ENCODE measurements at regions not wholly inside any gene's neighbourhood (a gene's known extent, or its start where the extent isn't known, plus 50 kb on each side); places are given as distances from the start of the nearest gene placed in this dataset.
"Not testable (repeated sequence)": the region's sequence is repeated elsewhere in the genome, so short reads cannot be mapped to it uniquely, and the experiment has no call there.

GRCh38 chr13:65166675-65167074, 2063.5 kb downstream of the PCDH9 start:
- ATAC-seq (no peak), DNase-seq (no peak)
- no peaks in the 10 kb centered on the region for H3K36me3 Mint-ChIP-seq (ENCODE audit: low read depth)
- H3K27ac Mint-ChIP-seq, result no peak overlapping the region
- H3K9me3 ChIP-seq (ENCODE audit: control insufficient read depth, low read length, poor library complexity, severe bottlenecking), result no peaks in the 10 kb centered on the region
- H3K4me1 Mint-ChIP-seq, result no peaks in the 10 kb centered on the region
- no peaks in the 10 kb centered on the region for H3K27me3 Mint-ChIP-seq
- no peak overlapping the region for H3K4me3 Mint-ChIP-seq

GRCh38 chr13:65159803-65160202, 2070.3 kb downstream of the PCDH9 start:
- ATAC-seq (no peak), DNase-seq (no peak)
- Mint-ChIP-seq H3K27me3 (no peaks in the 10 kb centered on the region), H3K27ac (no peak overlapping the region), H3K36me3 (ENCODE audit: low read depth) (no peaks in the 10 kb centered on the region), H3K4me3 (no peak overlapping the region), H3K4me1 (no peaks in the 10 kb centered on the region)
- no peaks in the 10 kb centered on the region for H3K9me3 ChIP-seq (ENCODE audit: control insufficient read depth, low read length, poor library complexity, severe bottlenecking)

GRCh38 chr13:65155861-65156260, 2074.3 kb downstream of the PCDH9 start:
- DNase-seq (no peak), ATAC-seq (no peak)
- H3K36me3 Mint-ChIP-seq (ENCODE audit: low read depth), result no peaks in the 10 kb centered on the region
- no peaks in the 10 kb centered on the region for H3K9me3 ChIP-seq (ENCODE audit: control insufficient read depth, low read length, poor library complexity, severe bottlenecking)
- no peak overlapping the region for H3K27ac Mint-ChIP-seq
- H3K4me1 Mint-ChIP-seq, result no peaks in the 10 kb centered on the region
- H3K4me3 Mint-ChIP-seq, result no peak overlapping the region
- H3K27me3 Mint-ChIP-seq, result no peaks in the 10 kb centered on the region

GRCh38 chr13:65154661-65155447, 2075.3 kb downstream of the PCDH9 start:
- no peaks in the 10 kb centered on the region for H3K9me3 ChIP-seq (ENCODE audit: control insufficient read depth, low read length, poor library complexity, severe bottlenecking)
- no peak for ATAC-seq
- Mint-ChIP-seq H3K27ac (no peak overlapping the region), H3K4me1 (no peaks in the 10 kb centered on the region), H3K36me3 (ENCODE audit: low read depth) (no peaks in the 10 kb centered on the region), H3K27me3 (no peaks in the 10 kb centered on the region), H3K4me3 (no peak overlapping the region)
- DNase-seq, result no peak

GRCh38 chr13:65149687-65150086, 2080.4 kb downstream of the PCDH9 start:
- no peak overlapping the region for H3K4me3 Mint-ChIP-seq

GRCh38 chr13:65143920-65144319, 2086.2 kb downstream of the PCDH9 start:
- Mint-ChIP-seq H3K4me3 (no peak overlapping the region), H3K27me3 (no peaks in the 10 kb centered on the region), H3K36me3 (ENCODE audit: low read depth) (no peaks in the 10 kb centered on the region), H3K4me1 (no peaks in the 10 kb centered on the region), H3K27ac (no peak overlapping the region)
- no peak for ATAC-seq
- DNase-seq, result no peak
- H3K9me3 ChIP-seq (ENCODE audit: control insufficient read depth, low read length, poor library complexity, severe bottlenecking), result no peaks in the 10 kb centered on the region

More at GRCh38 chr13:65149687-65150086, 2080.4 kb downstream of the PCDH9 start:
- H3K27me3 Mint-ChIP-seq, result no peaks in the 10 kb centered on the region
- ATAC-seq (no peak), DNase-seq (peak in 1 of 3 donors; percentile 9)
- no peaks in the 10 kb centered on the region for H3K4me1 Mint-ChIP-seq
- H3K9me3 ChIP-seq (ENCODE audit: control insufficient read depth, low read length, poor library complexity, severe bottlenecking), result no peaks in the 10 kb centered on the region
- H3K27ac Mint-ChIP-seq, result no peak overlapping the region
- no peaks in the 10 kb centered on the region for H3K36me3 Mint-ChIP-seq (ENCODE audit: low read depth)

- no peaks in the 10 kb centered on the region for H3K4me1 Mint-ChIP-seq
- no peaks in the 10 kb centered on the region for H3K9me3 ChIP-seq (ENCODE audit: control insufficient read depth, low read length, poor library complexity, severe bottlenecking)
- ATAC-seq (no peak), DNase-seq (no peak)
- H3K27me3 Mint-ChIP-seq, result no peaks in the 10 kb centered on the region
- no peaks in the 10 kb centered on the region for H3K36me3 Mint-ChIP-seq (ENCODE audit: low read depth)
- no peak overlapping the region for H3K27ac Mint-ChIP-seq
- H3K4me3 Mint-ChIP-seq, result no peak overlapping the region
These were observed 2097.0 kb downstream of the PCDH9 start for GRCh38 chr13:65133094-65133493.

GRCh38 chr13:65125236-65125635, 2104.9 kb downstream of the PCDH9 start:
- H3K27me3 Mint-ChIP-seq, result no peaks in the 10 kb centered on the region
- H3K4me1 Mint-ChIP-seq, result no peaks in the 10 kb centered on the region
- no peak overlapping the region for H3K4me3 Mint-ChIP-seq
- H3K9me3 ChIP-seq (ENCODE audit: control insufficient read depth, low read length, poor library complexity, severe bottlenecking), result no peaks in the 10 kb centered on the region
- no peak overlapping the region for H3K27ac Mint-ChIP-seq
- ATAC-seq, result no peak
- no peaks in the 10 kb centered on the region for H3K36me3 Mint-ChIP-seq (ENCODE audit: low read depth)
- DNase-seq, result no peak

- ATAC-seq (no peak), DNase-seq (no peak)
- H3K9me3 ChIP-seq (ENCODE audit: control insufficient read depth, low read length, poor library complexity, severe bottlenecking), result no peaks in the 10 kb centered on the region
- Mint-ChIP-seq H3K27me3 (no peaks in the 10 kb centered on the region), H3K4me3 (no peak overlapping the region), H3K27ac (no peak overlapping the region), H3K36me3 (ENCODE audit: low read depth) (no peaks in the 10 kb centered on the region), H3K4me1 (no peaks in the 10 kb centered on the region)
These were observed 2117.6 kb downstream of the PCDH9 start for GRCh38 chr13:65112531-65112941.

GRCh38 chr13:65112123-65112522, 2118.0 kb downstream of the PCDH9 start:
- no peaks in the 10 kb centered on the region for H3K4me1 Mint-ChIP-seq
- H3K27me3 Mint-ChIP-seq, result no peaks in the 10 kb centered on the region
- ATAC-seq (no peak), DNase-seq (no peak)
- no peaks in the 10 kb centered on the region for H3K36me3 Mint-ChIP-seq (ENCODE audit: low read depth)
- no peak overlapping the region for H3K27ac Mint-ChIP-seq
- H3K9me3 ChIP-seq (ENCODE audit: control insufficient read depth, low read length, poor library complexity, severe bottlenecking), result no peaks in the 10 kb centered on the region
- H3K4me3 Mint-ChIP-seq, result no peak overlapping the region

GRCh38 chr13:65111223-65111622, 2118.9 kb downstream of the PCDH9 start:
- DNase-seq (no peak), ATAC-seq (no peak)
- no peaks in the 10 kb centered on the region for H3K27me3 Mint-ChIP-seq
- H3K9me3 ChIP-seq (ENCODE audit: control insufficient read depth, low read length, poor library complexity, severe bottlenecking), result no peaks in the 10 kb centered on the region
- H3K4me3 Mint-ChIP-seq, result no peak overlapping the region
- no peaks in the 10 kb centered on the region for H3K36me3 Mint-ChIP-seq (ENCODE audit: low read depth)
- H3K4me1 Mint-ChIP-seq, result no peaks in the 10 kb centered on the region
- H3K27ac Mint-ChIP-seq, result no peak overlapping the region

- not testable (repeated sequence) for ATAC-seq; H3K27me3 Mint-ChIP-seq; H3K36me3 Mint-ChIP-seq (ENCODE audit: low read depth); H3K4me3 Mint-ChIP-seq; DNase-seq; H3K4me1 Mint-ChIP-seq; H3K9me3 ChIP-seq (ENCODE audit: control insufficient read depth, low read length, poor library complexity, severe bottlenecking); H3K27ac Mint-ChIP-seq
These were observed 2125.7 kb downstream of the PCDH9 start for GRCh38 chr13:65104436-65104835.

GRCh38 chr13:65103351-65103750, 2126.8 kb downstream of the PCDH9 start:
- Mint-ChIP-seq H3K4me1 (no peaks in the 10 kb centered on the region), H3K4me3 (no peak overlapping the region), H3K27me3 (no peaks in the 10 kb centered on the region), H3K27ac (no peak overlapping the region), H3K36me3 (ENCODE audit: low read depth) (no peaks in the 10 kb centered on the region)
- ATAC-seq, result no peak
- no peak for DNase-seq
- H3K9me3 ChIP-seq (ENCODE audit: control insufficient read depth, low read length, poor library complexity, severe bottlenecking), result no peaks in the 10 kb centered on the region

Measured in T-helper 17 cell (primary cell).